ENCODE measurements at regions not wholly inside any gene's neighbourhood (a gene's known extent, or its start where the extent isn't known, plus 50 kb on each side); places are given as distances from the start of the nearest gene placed in this dataset.

DNA sequence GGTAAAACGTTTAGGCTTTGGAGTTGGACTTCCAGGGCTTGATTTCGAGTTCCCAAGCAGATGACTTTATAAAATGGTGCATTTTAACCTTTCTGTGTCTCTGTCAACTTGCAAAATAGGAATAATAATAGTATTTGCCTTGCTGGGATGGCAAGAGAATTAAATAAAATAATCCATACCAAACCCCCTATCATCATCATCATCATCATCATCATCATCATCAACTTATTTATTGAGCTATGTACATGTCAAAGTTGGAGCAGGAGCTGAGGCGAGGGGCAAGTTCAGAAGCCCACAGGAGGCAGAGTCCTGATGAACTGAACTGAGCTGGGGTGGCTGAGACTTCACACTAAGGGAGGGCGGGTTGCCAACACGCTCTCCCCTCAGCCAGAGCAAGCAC, 51.7 kb upstream of the KCNMA1 start:
- TF ChIP-seq POLR2AphosphoS5 (IDR thresholded peaks at IDR 0.05; ENCODE audit: low read depth, low read length) (no peak), FOXP2 (optimal IDR thresholded peaks at IDR 0.05; ENCODE audit: borderline replicate concordance, extremely low read depth, extremely low read length, insufficient read depth) (no peak), TAF1 (IDR thresholded peaks at IDR 0.05; ENCODE audit: borderline replicate concordance, insufficient read depth, low read length) (no peak)
- TF ChIP-seq, protein P1, sequence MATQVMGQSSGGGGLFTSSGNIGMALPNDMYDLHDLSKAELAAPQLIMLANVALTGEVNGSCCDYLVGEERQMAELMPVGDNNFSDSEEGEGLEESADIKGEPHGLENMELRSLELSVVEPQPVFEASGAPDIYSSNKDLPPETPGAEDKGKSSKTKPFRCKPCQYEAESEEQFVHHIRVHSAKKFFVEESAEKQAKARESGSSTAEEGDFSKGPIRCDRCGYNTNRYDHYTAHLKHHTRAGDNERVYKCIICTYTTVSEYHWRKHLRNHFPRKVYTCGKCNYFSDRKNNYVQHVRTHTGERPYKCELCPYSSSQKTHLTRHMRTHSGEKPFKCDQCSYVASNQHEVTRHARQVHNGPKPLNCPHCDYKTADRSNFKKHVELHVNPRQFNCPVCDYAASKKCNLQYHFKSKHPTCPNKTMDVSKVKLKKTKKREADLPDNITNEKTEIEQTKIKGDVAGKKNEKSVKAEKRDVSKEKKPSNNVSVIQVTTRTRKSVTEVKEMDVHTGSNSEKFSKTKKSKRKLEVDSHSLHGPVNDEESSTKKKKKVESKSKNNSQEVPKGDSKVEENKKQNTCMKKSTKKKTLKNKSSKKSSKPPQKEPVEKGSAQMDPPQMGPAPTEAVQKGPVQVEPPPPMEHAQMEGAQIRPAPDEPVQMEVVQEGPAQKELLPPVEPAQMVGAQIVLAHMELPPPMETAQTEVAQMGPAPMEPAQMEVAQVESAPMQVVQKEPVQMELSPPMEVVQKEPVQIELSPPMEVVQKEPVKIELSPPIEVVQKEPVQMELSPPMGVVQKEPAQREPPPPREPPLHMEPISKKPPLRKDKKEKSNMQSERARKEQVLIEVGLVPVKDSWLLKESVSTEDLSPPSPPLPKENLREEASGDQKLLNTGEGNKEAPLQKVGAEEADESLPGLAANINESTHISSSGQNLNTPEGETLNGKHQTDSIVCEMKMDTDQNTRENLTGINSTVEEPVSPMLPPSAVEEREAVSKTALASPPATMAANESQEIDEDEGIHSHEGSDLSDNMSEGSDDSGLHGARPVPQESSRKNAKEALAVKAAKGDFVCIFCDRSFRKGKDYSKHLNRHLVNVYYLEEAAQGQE (IDR thresholded peaks at IDR 0.05; ENCODE audit: insufficient read depth in 1 of 2, low read depth in 2 of 2, low read length in 2 of 2): no peak
